GM19193 (cell line): ENCODE measurements at regions not wholly inside any gene's neighbourhood (a gene's known extent, or its start where the extent isn't known, plus 50 kb on each side); places are given as distances from the start of the nearest gene placed in this dataset.

Experiments
- POLR2A ChIP-seq: IDR thresholded peaks from 4 replicates; pipeline ENCODE4 v1.6.1; 2011; ENCODE audit not compliant: insufficient read depth, insufficient read length; ENCODE audit errors: extremely low read depth

GRCh38 chr6:4009486-4009885 lies 69.5 kb downstream of the FAM217A start:
- no peak for TF ChIP-seq POLR2A

DNA sequence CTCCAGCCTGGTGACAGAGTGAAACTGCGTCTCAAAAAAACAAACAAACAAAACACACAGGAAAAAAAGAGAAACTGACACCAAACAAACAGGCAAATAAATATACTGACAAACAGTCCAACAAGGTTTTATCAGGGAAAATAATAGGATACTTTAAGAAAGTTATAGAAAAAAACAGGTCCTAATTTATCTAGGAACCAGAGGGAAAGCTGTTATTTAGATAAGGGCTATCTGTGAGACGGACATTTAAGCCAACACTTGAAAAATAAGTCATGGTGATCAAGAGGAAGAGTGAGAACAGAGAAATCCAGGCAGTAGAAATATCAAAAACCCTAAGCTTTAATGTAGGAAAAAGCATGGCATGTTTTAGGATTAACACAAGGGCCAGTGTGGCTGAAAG lies 68.9 kb downstream of the FAM217A start:
- no peak for TF ChIP-seq POLR2A

DNA sequence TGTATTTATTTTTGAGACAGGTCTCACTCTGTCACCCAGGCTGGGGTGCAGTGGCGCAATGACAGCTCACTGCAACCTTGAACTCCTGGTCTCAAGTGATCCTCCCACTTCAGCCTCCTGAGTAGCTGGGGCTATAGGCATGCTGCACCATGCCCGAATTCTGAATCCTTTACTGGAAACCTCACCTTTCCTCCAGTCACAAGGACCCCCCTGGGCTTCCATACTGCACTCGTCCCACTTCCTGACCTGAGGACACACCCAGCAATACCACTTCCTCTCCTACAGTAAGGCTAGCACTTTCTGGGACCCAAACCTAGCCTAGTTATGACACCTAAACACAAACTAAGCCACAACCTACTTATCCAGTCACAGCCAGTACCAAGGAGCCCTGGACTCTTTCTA lies 68.2 kb downstream of the FAM217A start:
- TF ChIP-seq POLR2A = no peak

- TF ChIP-seq POLR2A = no peak
These were observed 66.1 kb downstream of the FAM217A start for GRCh38 chr6:4012826-4013225.

- TF ChIP-seq POLR2A = no peak
These were observed 61.7 kb downstream of the FAM217A start for GRCh38 chr6:4017058-4017739.

- TF ChIP-seq POLR2A = no peak
These were observed 61.1 kb downstream of the FAM217A start for GRCh38 chr6:4017834-4018170.

- TF ChIP-seq POLR2A = peak; percentile 81
These were observed 60.6 kb downstream of the FAM217A start for GRCh38 chr6:4018171-4018923.
